ENCODE measurements at regions not wholly inside any gene's neighbourhood (a gene's known extent, or its start where the extent isn't known, plus 50 kb on each side); places are given as distances from the start of the nearest gene placed in this dataset.

GRCh38 chr2:147363181-147363580 is 481.6 kb upstream of the ACVR2A start:
- H3K27ac ChIP-seq (ENCODE audit: extremely low read depth, low read depth, low read length), result no peak overlapping the region
- H3K4me3 ChIP-seq (ENCODE audit: low read depth, low read length), result no peak overlapping the region
- H3K36me3 ChIP-seq (ENCODE audit: control insufficient read depth in 2 of 2, insufficient read depth in 1 of 2, low read length in 2 of 2), result no peaks in the 10 kb centered on the region
- ChIA-PET CTCF (interaction anchor here (1.0 kb wide), 1 partner anchor 274 kb away, joined by 3 read pairs; no protein-coding TSS in a partner anchor), POLR2A (no interaction called here)
- no peaks in the 10 kb centered on the region for H3K4me1 ChIP-seq (ENCODE audit: control insufficient read depth, insufficient read depth, low read length)
- TF ChIP-seq REST (tag by site-specific recombination; IDR thresholded peaks at IDR 0.05) (no peak), ZNF837 (tag by site-specific recombination; IDR thresholded peaks at IDR 0.05) (no peak), ZNF433 (tag by site-specific recombination; IDR thresholded peaks at IDR 0.05; ENCODE audit: low read depth) (no peak), ZNF629 (tag by site-specific recombination; IDR thresholded peaks at IDR 0.05) (no peak), PATZ1 (tag by site-specific recombination; IDR thresholded peaks at IDR 0.05) (no peak), ZNF366 (tag by site-specific recombination; conservative IDR thresholded peaks at IDR 0.05) (no peak), ZNF398 (tag by site-specific recombination; IDR thresholded peaks at IDR 0.05) (no peak), ZNF146 (tag by site-specific recombination; IDR thresholded peaks at IDR 0.05) (no peak), ZBTB26 (tag by site-specific recombination; optimal IDR thresholded peaks at IDR 0.05) (no peak), ZNF302 (tag by site-specific recombination; IDR thresholded peaks at IDR 0.05; ENCODE audit: low read depth) (no peak), ZNF488 (tag by site-specific recombination; IDR thresholded peaks at IDR 0.05) (no peak), ZNF335 (tag by site-specific recombination; conservative IDR thresholded peaks at IDR 0.05) (no peak), SCRT2 (tag by site-specific recombination; IDR thresholded peaks at IDR 0.05) (no peak)
- H3K9me3 ChIP-seq (ENCODE audit: control insufficient read depth, insufficient read depth, low read depth, low read length), result no peaks in the 10 kb centered on the region

GRCh38 chr2:147358375-147358774 is 486.5 kb upstream of the ACVR2A start:
- ChIA-PET POLR2A (no interaction called here), CTCF (interaction anchor here (0.8 to 0.9 kb wide), 2 partner anchors 59 to 431 kb away, joined by 3 read pairs; no protein-coding TSS in a partner anchor)
- Histone ChIP-seq H3K4me3 (ENCODE audit: low read depth, low read length) (no peak overlapping the region), H3K27ac (ENCODE audit: extremely low read depth, low read depth, low read length) (no peak overlapping the region), H3K36me3 (ENCODE audit: control insufficient read depth in 2 of 2, insufficient read depth in 1 of 2, low read length in 2 of 2) (no peaks in the 10 kb centered on the region), H3K4me1 (ENCODE audit: control insufficient read depth, insufficient read depth, low read length) (no peaks in the 10 kb centered on the region), H3K9me3 (ENCODE audit: control insufficient read depth, insufficient read depth, low read depth, low read length) (no peaks in the 10 kb centered on the region)
- TF ChIP-seq ZBTB49 (tag by site-specific recombination; IDR thresholded peaks at IDR 0.05; ENCODE audit: low read depth) (no peak), ZNF223 (tag by site-specific recombination; IDR thresholded peaks at IDR 0.05) (no peak), ZNF530 (tag by site-specific recombination; IDR thresholded peaks at IDR 0.05; ENCODE audit: low read depth) (no peak), SALL2 (tag by site-specific recombination; IDR thresholded peaks at IDR 0.05; ENCODE audit: borderline replicate concordance) (no peak), ZNF350 (tag by site-specific recombination; IDR thresholded peaks at IDR 0.05) (no peak)

Measured in HEK293 (cell line).